SJSA1 (cell line): ENCODE measurements at regions not wholly inside any gene's neighbourhood (a gene's known extent, or its start where the extent isn't known, plus 50 kb on each side); places are given as distances from the start of the nearest gene placed in this dataset.

Source experiments
- DNase-seq, 2 experiments: peaks; one replicate each; pipeline ENCODE4 v3.0.0-alpha.2; 2015 to 2020; ENCODE audit warnings: low spot score in 2 of 2, low read depth in 1 of 2
- H3K27ac ChIP-seq: fragments of 250-450 bp; sonication (Bioruptor Pico); 2 replicates; pipeline ENCODE4 v1.5.1; 2020; ENCODE audit warnings: mild to moderate bottlenecking, moderate library complexity
- H3K27me3 ChIP-seq: fragments of 250-450 bp; sonication (Bioruptor Pico); replicated peaks from 2 replicates; pipeline ENCODE4 v1.5.1; 2020; ENCODE audit warnings: mild to moderate bottlenecking, moderate library complexity
- H3K36me3 ChIP-seq: fragments of 250-450 bp; sonication (Bioruptor Pico); 2 replicates; pipeline ENCODE4 v1.5.1; 2020; ENCODE audit warnings: mild to moderate bottlenecking
- H3K4me1 ChIP-seq: fragments of 250-450 bp; sonication (Bioruptor Pico); replicated peaks from 2 replicates; pipeline ENCODE4 v1.6.1; 2021; ENCODE audit warnings: mild to moderate bottlenecking
- H3K4me3 ChIP-seq: fragments of 250-450 bp; sonication (Bioruptor Pico); 2 replicates; pipeline ENCODE4 v1.5.1; 2020; ENCODE audit warnings: mild to moderate bottlenecking
- H3K9me3 ChIP-seq: fragments of 250-450 bp; sonication (Bioruptor Pico); replicated peaks from 2 replicates; pipeline ENCODE4 v1.5.1; 2020; ENCODE audit warnings: mild to moderate bottlenecking

- Histone ChIP-seq H3K4me3 (no peak overlapping the region), H3K27ac (no peak overlapping the region), H3K36me3 (no peaks in the 10 kb centered on the region), H3K27me3 (no peaks in the 10 kb centered on the region), H3K9me3 (no peaks in the 10 kb centered on the region), H3K4me1 (no peaks in the 10 kb centered on the region)
- peak in 1 of 2 experiments; percentile 33 for DNase-seq
Measured at GRCh38 chr15:69661871-69662644, 209.4 kb downstream of the RPLP1 start.

GRCh38 chr15:69662645-69663000 is 210.0 kb downstream of the RPLP1 start:
- no peaks in the 10 kb centered on the region for H3K36me3 ChIP-seq
- DNase-seq, result no peak
- no peak overlapping the region for H3K4me3 ChIP-seq
- H3K27me3 ChIP-seq, result no peaks in the 10 kb centered on the region
- H3K4me1 ChIP-seq, result no peaks in the 10 kb centered on the region
- H3K9me3 ChIP-seq, result no peaks in the 10 kb centered on the region
- H3K27ac ChIP-seq, result no peak overlapping the region

DNA sequence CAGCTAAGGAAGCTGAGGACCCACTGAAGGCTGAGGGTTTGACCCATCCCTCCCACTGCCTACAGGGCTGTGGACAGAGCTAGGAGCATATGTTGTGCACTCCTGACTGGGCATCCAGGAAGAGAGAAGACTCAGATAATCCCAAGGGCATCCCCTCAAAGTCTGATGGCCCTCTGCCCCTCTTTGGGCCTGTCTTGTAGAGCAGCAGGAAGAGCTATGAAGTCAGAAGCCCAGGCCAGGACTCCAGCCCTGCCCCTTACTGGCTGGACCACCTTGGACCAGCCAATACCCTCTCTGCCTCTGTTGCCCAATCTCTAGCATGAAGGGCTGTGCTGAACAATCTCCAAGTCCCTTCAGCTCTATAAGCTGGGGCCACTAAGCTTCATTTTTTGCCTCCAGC is 210.8 kb downstream of the RPLP1 start:
- H3K27ac ChIP-seq, result no peak overlapping the region

GRCh38 chr15:69663982-69664381 is 211.4 kb downstream of the RPLP1 start:
- DNase-seq, result no peak
- H3K27ac ChIP-seq, result no peak overlapping the region
- H3K9me3 ChIP-seq, result no peaks in the 10 kb centered on the region
- no peaks in the 10 kb centered on the region for H3K36me3 ChIP-seq
- no peaks in the 10 kb centered on the region for H3K4me1 ChIP-seq
- no peaks in the 10 kb centered on the region for H3K27me3 ChIP-seq
- H3K4me3 ChIP-seq, result no peak overlapping the region

More for the DNA sequence above, 210.8 kb downstream of the RPLP1 start:
- no peaks in the 10 kb centered on the region for H3K9me3 ChIP-seq
- no peak overlapping the region for H3K4me3 ChIP-seq
- no peaks in the 10 kb centered on the region for H3K27me3 ChIP-seq
- peak in 1 of 2 experiments; percentile 16 for DNase-seq
- no peaks in the 10 kb centered on the region for H3K4me1 ChIP-seq
- H3K36me3 ChIP-seq, result no peaks in the 10 kb centered on the region

DNA sequence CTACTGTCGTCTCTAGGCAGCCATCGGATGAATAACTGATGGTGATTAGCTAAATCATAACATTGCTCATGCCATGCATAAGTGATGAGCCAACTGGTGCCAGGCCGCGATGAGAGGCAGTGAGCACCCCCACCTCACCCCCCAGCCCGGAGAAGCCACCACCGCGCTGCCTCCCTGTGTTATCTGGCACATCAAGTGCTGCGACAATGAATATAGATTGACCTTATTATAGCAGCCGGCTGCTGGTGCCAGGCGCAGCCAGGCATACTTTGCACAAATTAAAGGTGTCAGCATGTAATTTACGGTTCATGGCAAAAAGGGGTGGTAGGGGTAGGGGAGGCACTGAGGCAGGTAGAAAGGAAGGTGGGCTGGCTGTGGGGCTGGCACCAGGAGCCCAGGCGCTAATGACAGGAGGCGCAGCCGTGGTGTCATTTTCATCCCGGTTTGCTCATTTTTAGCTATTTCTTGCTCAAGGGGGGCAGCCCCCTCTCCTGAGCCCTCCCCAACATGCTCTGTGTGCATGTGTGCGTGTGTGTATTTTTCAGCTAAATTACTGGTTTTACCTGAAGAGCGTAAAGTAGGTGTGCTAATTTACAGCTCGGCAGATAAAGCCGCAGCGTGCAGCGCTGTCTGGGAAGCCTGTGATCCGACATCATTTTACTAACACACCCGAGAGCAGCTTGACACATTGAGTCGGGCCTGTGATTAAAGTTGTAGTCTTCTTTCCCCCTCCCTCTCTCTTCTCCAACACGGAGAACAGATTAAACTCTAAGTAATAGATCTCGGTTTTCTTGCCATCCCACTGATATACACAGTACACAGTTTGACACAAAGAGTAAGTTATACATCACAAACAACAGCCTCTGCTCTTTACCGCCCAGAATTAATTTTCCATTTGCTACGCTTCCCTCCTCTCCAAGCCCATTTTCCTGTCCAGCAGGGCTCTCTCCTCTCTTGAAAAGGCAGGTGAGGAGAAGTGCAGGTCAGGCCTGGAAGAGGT is 212.3 kb downstream of the RPLP1 start:
- Histone ChIP-seq H3K27me3 (no peaks in the 10 kb centered on the region), H3K9me3 (no peaks in the 10 kb centered on the region), H3K4me1 (no peaks in the 10 kb centered on the region), H3K27ac (no peak overlapping the region), H3K4me3 (no peak overlapping the region), H3K36me3 (no peaks in the 10 kb centered on the region)
- DNase-seq, result peak in 1 of 2 experiments; percentile 47

DNA sequence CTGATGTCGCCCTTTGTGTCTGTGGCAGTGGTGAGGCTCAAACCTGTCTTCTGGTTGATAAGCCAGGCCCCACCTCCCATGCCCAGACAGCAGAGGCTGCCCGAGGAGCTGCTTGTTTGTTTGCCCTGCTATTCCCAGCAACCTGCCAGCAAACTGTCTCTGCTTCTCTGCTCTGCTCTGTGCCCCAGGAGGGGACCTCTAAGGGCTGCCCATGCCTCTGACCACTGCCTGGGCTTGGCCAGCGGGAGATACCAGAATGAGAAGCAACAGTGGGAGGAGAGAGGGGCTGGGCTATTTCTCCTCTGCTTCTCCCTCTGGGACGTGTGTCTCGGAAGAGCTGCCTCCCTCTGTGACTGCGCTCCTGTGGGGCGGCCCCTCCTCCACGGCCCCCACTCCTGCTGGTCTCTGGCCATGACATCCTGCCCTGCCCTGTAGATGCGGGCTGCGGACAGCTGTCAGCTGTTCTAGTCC is 213.1 kb downstream of the RPLP1 start:
- no peak for DNase-seq
- H3K27me3 ChIP-seq, result no peaks in the 10 kb centered on the region

DNA sequence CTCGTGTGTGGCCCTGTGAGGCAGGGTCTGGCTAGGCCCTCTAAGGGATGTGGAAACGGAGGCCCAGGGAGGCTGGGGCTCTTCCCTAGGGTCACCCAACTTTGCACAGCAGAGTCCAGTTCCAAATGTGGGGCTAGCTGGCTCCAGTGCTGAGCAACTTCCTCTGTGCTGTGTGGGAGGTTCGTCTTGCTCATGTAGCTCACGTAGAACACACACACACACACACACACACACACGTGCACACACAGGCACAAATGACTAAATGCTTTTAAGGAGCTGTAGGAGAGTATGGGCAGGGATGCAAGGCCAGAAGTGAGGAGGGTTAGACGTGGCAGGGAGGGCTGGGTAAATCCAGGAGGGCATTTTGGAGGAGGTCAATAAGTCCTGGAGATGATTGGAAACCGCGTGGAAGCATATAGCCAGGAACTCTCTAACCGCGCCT is 213.8 kb downstream of the RPLP1 start:
- DNase-seq, result no peak
- Histone ChIP-seq H3K4me1 (no peaks in the 10 kb centered on the region), H3K36me3 (no peaks in the 10 kb centered on the region), H3K4me3 (no peak overlapping the region), H3K27me3 (no peaks in the 10 kb centered on the region), H3K9me3 (no peaks in the 10 kb centered on the region), H3K27ac (no peak overlapping the region)

More for the DNA sequence above, 213.1 kb downstream of the RPLP1 start:
- Histone ChIP-seq H3K27ac (no peak overlapping the region), H3K9me3 (no peaks in the 10 kb centered on the region), H3K36me3 (no peaks in the 10 kb centered on the region), H3K4me3 (no peak overlapping the region), H3K4me1 (no peaks in the 10 kb centered on the region)

DNA sequence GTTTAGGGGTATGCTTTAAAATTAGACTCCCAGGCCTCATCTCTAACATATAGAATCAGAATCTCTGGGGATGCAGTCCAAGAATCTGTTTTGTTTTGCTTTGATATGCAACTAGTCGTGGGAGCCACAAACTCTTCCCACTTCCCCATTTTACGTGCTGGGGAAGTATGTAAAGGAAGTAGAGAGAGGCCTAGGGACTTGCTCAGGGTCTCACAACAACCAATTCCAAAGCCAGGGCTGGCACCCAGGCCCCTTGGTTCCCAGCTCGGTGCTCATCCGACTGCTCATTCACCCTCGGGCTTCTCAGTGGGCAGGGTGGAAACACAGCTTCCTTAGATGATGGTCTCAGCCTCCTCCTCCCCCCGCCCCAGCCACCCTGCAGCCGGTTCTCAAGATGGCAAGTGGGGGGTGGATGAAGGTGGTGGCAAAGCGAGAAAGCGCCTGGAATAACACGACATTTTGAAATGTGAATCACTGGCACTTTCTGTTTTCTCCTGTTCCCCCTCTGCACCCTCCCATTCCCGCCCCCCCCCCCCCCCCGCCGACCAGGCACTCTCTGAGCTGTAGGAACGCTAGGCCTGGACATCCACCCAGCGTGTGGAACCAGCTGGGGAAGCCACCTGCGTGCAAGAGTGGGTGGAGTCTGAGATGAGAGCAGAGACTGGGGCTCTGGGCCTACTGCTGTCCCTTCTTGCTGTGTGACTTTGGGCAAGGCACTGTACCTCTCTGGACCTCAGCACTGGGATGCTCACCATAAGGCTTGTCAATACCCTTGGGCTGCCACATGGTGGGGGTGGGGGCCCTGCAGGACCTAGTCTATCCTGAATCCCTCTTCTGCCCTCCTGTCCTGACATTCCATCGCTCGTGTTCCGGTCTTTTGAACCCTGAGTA is 214.5 kb downstream of the RPLP1 start:
- Histone ChIP-seq H3K4me1 (no peaks in the 10 kb centered on the region), H3K4me3 (no peak overlapping the region), H3K27me3 (no peaks in the 10 kb centered on the region), H3K36me3 (no peaks in the 10 kb centered on the region), H3K9me3 (no peaks in the 10 kb centered on the region), H3K27ac (no peak overlapping the region)
- no peak for DNase-seq

DNA sequence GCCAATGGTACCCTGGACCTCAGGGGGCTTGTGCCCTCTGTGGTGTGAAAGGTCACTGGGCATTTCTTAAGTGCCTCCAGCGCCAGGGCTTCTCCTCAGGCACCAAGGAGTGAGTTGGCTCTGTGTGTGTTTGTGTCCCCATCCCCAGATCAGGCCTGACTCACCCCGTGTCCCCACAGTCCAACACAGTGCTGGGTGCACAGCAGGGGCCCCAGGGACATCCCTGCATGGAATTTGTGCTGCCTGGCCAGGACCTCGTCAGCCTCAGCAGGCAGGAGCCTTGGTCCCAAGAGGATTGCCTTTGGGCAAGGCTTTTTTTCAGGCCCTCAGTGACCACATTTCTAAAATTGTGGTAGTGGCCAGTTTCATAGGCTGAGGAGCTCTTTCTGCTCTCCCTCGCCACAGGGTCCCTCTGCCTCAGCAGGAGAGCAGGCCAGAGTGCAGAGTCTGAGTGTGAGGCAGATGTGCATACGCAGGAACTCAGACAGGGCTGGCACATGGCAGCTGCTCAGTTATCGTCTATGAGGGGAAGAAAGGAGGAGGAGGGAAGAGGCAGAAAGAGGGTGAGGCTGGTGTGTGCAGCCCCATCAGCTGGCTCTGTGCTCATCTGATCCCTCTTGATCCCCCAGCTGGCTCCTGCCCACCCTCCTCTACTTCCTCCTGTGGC is 215.6 kb downstream of the RPLP1 start:
- H3K9me3 ChIP-seq, result no peaks in the 10 kb centered on the region; the same call in 1 of the 2 replicates
- H3K36me3 ChIP-seq, result no peaks in the 10 kb centered on the region
- no peak overlapping the region for H3K27ac ChIP-seq
- no peaks in the 10 kb centered on the region for H3K27me3 ChIP-seq
- DNase-seq, result no peak
- no peak overlapping the region for H3K4me3 ChIP-seq
- H3K4me1 ChIP-seq, result no peaks in the 10 kb centered on the region

- Histone ChIP-seq H3K4me1 (no peaks in the 10 kb centered on the region), H3K36me3 (no peaks in the 10 kb centered on the region), H3K27ac (no peak overlapping the region), H3K9me3 (no peaks in the 10 kb centered on the region; the same call in 1 of the 2 replicates), H3K4me3 (no peak overlapping the region), H3K27me3 (no peaks in the 10 kb centered on the region)
- no peak for DNase-seq
Measured at GRCh38 chr15:69668963-69669362, 216.3 kb downstream of the RPLP1 start.

- no peak for DNase-seq
- H3K4me3 ChIP-seq, result no peak overlapping the region
- H3K4me1 ChIP-seq, result no peaks in the 10 kb centered on the region
- no peaks in the 10 kb centered on the region; the same call in 1 of the 2 replicates for H3K9me3 ChIP-seq
- no peaks in the 10 kb centered on the region for H3K27me3 ChIP-seq
- H3K36me3 ChIP-seq, result no peaks in the 10 kb centered on the region
- no peak overlapping the region for H3K27ac ChIP-seq
Measured at GRCh38 chr15:69669446-69669845, 216.8 kb downstream of the RPLP1 start.

- H3K36me3 ChIP-seq, result no peaks in the 10 kb centered on the region
- no peak for DNase-seq
- no peak overlapping the region for H3K4me3 ChIP-seq
- no peaks in the 10 kb centered on the region; the same call in 1 of the 2 replicates for H3K9me3 ChIP-seq
- H3K27me3 ChIP-seq, result peaks cover 10% of the 10 kb centered on the region; the same call in 1 of the 2 replicates
- no peak overlapping the region for H3K27ac ChIP-seq
- H3K4me1 ChIP-seq, result no peaks in the 10 kb centered on the region
Measured at GRCh38 chr15:69673291-69673881, 220.8 kb downstream of the RPLP1 start.
